Sigmoid colon (tissue), 6 donors: ENCODE measurements at regions not wholly inside any gene's neighbourhood (a gene's known extent, or its start where the extent isn't known, plus 50 kb on each side); places are given as distances from the start of the nearest gene placed in this dataset.

ENCODE experiments used
- DNase-seq: peaks from one replicate; pipeline ENCODE4 v3.0.0-alpha.2; 2019
- H3K27ac ChIP-seq, 4 donors: fragments of 200-600 bp; sonication (generic); one replicate each; pipeline ENCODE4 v1.5.1; 2016 to 2019; ENCODE audit warnings: mild to moderate bottlenecking in 1 of 4
- H3K27me3 ChIP-seq, 3 donors: fragments of 200-600 bp; sonication (generic); one replicate each; pipeline ENCODE4 v1.5.1; 2019; ENCODE audit warnings: mild to moderate bottlenecking in 1 of 3
- H3K36me3 ChIP-seq, 4 donors: fragments of 200-600 bp; sonication (generic); one replicate each; pipeline ENCODE4 v1.5.1; 2016 to 2019
- H3K4me1 ChIP-seq, 4 donors: fragments of 200-600 bp; sonication (generic); one replicate each; pipeline ENCODE4 v1.5.1; 2017 to 2019
- H3K4me3 ChIP-seq, 4 donors: fragments of 200-600 bp; sonication (generic); one replicate each; pipeline ENCODE4 v1.5.1; 2017 to 2019; ENCODE audit warnings: mild to moderate bottlenecking in 2 of 4, moderate library complexity in 1 of 4
- H3K9me3 ChIP-seq, 4 donors: fragments of 200-600 bp in 3 of 4; sonication (generic) in 3 of 4; one replicate each; pipeline versions ENCODE4 v1.5.1 to v1.6.1; 2013 to 2019
- CTCF ChIP-seq, 4 experiments: fragments of 450-650 bp in 3 of 4; fragments of 200-600 bp in 1 of 4; IDR thresholded peaks; one replicate each; pipeline ENCODE4 v1.5.1; 2016 to 2019; ENCODE audit warnings: antibody characterized with exemption in 4 of 4, mild to moderate bottlenecking in 3 of 4, moderate library complexity in 2 of 4
- EP300 ChIP-seq, 4 donors: sonication (generic); formaldehyde crosslinking; IDR thresholded peaks; one replicate each; pipeline ENCODE4 v1.6.1; 2017; ENCODE audit warnings: antibody characterized with exemption in 4 of 4
- POLR2A ChIP-seq, 2 donors: fragments of 450-650 bp; IDR thresholded peaks; one replicate each; pipeline ENCODE4 v1.6.1; 2016; ENCODE audit warnings: antibody characterized with exemption in 2 of 2, mild to moderate bottlenecking in 2 of 2, moderate library complexity in 2 of 2
- POLR2AphosphoS5 ChIP-seq, 4 donors: sonication (generic); formaldehyde crosslinking; IDR thresholded peaks; one replicate each; pipeline ENCODE4 v1.6.1; 2017; ENCODE audit warnings: antibody characterized with exemption in 4 of 4
- WGBS, 2 donors: extraction: QIAGEN DNeasy Blood & Tissue Kit; methylation state at CpG; one replicate each; pipeline ENCODE4 v1.1.7; 2013; 5-methylcytosine and 5-hydroxymethylcytosine counted together
- intact Hi-C: fragments of 100-400 bp; cut with DNase I; formaldehyde crosslinking; loops from one replicate; pipeline ENCODE4 v1.15.1; 2023
- donor health status: healthy with polysubstance abuse.
- donor health status: healthy.

DNA sequence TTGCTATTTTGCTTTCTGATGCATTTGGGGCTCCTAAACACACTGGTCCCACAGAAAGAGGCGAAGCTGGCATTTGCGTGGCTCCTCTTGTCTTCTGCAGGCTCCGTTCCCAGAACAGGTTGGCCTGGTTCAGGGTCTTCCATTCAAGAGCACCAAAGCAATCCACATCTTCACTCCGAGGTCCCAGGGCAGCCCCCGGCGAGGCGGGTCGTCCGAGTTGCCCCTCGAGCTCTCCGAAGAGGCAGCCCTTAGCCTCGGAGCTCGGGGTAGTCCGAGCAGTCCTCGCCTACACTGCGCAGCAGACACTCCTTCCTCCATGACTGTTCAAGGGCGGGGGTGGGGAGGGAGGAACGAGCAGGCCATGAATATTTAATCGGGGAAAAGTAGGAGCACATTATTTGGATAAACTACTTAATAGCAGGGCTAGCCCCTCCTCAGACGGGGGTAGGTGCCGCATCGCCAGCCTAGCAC, 321.3 kb downstream of the BLID start:
- no peak for DNase-seq
- no peak overlapping the region for H3K27ac ChIP-seq
- no peak overlapping the region for H3K4me3 ChIP-seq
- no peaks in the 10 kb centered on the region for H3K9me3 ChIP-seq
- H3K36me3 ChIP-seq: no peaks in the 10 kb centered on the region
- H3K27me3 ChIP-seq: no peaks in the 10 kb centered on the region
- WGBS, 2 donors: 89 to 91% methylated on average over 22 of the region's 22 CpGs
- TF ChIP-seq POLR2AphosphoS5 (IDR thresholded peaks at IDR 0.05) (no peak), EP300 (IDR thresholded peaks at IDR 0.05) (no peak), POLR2A (IDR thresholded peaks at IDR 0.05) (no peak), CTCF (IDR thresholded peaks at IDR 0.05) (no peak)
- peaks cover 0 to 18% (median 10%) of the 10 kb centered on the region in 4 donors for H3K4me1 ChIP-seq
- intact Hi-C loops: no loop called here

DNA sequence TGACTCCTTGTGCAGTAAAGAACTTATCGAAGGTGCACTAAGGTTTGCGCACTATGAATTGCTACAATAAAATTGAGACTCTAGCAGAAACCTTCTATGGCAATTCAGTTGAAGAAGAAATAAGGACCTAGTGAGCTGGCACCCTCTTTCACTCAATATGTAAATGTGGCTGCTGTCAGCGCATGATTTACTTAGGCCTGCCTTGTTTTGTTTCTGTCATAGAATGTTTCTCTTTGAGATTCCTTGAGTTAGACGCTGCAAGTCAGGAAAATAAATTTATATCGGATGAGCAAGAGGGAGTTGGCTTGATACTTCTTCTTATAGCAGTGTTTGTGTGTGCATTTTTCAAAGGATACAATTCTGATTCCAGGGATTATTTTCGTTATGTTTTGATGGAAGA, 322.1 kb downstream of the BLID start:
- Histone ChIP-seq H3K4me1 (peaks cover 0 to 18% (median 10%) of the 10 kb centered on the region in 4 donors), H3K9me3 (no peaks in the 10 kb centered on the region), H3K27ac (no peak overlapping the region), H3K36me3 (no peaks in the 10 kb centered on the region), H3K4me3 (no peak overlapping the region), H3K27me3 (no peaks in the 10 kb centered on the region)
- 83 to 87% methylated on average over 6 of the region's 6 CpGs for WGBS, 2 donors
- TF ChIP-seq EP300 (IDR thresholded peaks at IDR 0.05) (no peak), POLR2A (IDR thresholded peaks at IDR 0.05) (no peak)
- intact Hi-C loops: no loop called here
- no peak for DNase-seq

- Histone ChIP-seq H3K27me3 (no peaks in the 10 kb centered on the region), H3K4me3 (no peak overlapping the region), H3K9me3 (no peaks in the 10 kb centered on the region), H3K27ac (no peak overlapping the region), H3K4me1 (peaks cover 0 to 18% (median 10%) of the 10 kb centered on the region in 4 donors), H3K36me3 (no peaks in the 10 kb centered on the region)
- DNase-seq: no peak
- WGBS, 2 donors: 52 to 66% methylated on average over 4 of the region's 4 CpGs
- intact Hi-C loops: no loop called here
- no peak for TF ChIP-seq EP300 (IDR thresholded peaks at IDR 0.05)
- TF ChIP-seq POLR2A (IDR thresholded peaks at IDR 0.05): no peak
- TF ChIP-seq POLR2AphosphoS5 (IDR thresholded peaks at IDR 0.05): no peak
- no peak for TF ChIP-seq CTCF (IDR thresholded peaks at IDR 0.05)
These were observed 322.7 kb downstream of the BLID start for GRCh38 chr11:121793291-121793690.

- Histone ChIP-seq H3K27ac (no peak overlapping the region), H3K27me3 (no peaks in the 10 kb centered on the region), H3K9me3 (no peaks in the 10 kb centered on the region), H3K4me1 (peaks cover 0 to 18% (median 10%) of the 10 kb centered on the region in 4 donors), H3K36me3 (no peaks in the 10 kb centered on the region), H3K4me3 (no peak overlapping the region)
- intact Hi-C loops: no loop called here
- 80 to 88% methylated on average over 3 of the region's 3 CpGs for WGBS, 2 donors
- no peak for DNase-seq
- TF ChIP-seq POLR2A (IDR thresholded peaks at IDR 0.05) (no peak), EP300 (IDR thresholded peaks at IDR 0.05) (no peak), CTCF (IDR thresholded peaks at IDR 0.05) (no peak), POLR2AphosphoS5 (IDR thresholded peaks at IDR 0.05) (no peak)
These were observed 323.8 kb downstream of the BLID start for GRCh38 chr11:121792185-121792584.

DNA sequence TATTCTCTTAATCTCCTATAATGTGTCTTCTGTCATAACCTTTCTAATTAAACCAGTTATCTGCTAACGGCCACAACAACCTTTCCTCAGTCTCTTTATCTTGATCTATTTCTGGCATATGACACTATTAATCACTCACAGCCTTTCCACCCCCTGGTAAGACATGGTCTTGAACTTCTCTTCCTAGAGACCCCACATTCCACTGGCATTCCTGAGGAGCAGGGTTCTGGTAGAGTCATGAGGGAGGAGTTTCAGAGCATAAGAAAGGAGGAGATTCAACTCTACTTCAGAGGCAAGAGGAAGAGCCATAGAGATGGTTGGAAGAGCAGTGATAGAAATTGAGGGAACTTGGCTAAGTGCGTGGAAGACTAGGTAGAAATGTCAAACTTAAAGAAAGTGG, 325.6 kb downstream of the BLID start:
- DNase-seq: no peak
- Histone ChIP-seq H3K4me3 (no peak overlapping the region), H3K27me3 (no peaks in the 10 kb centered on the region), H3K36me3 (no peaks in the 10 kb centered on the region), H3K4me1 (peaks cover 0 to 18% (median 10%) of the 10 kb centered on the region in 4 donors), H3K27ac (no peak overlapping the region), H3K9me3 (no peaks in the 10 kb centered on the region)
- 73 to 87% methylated on average over 2 of the region's 2 CpGs for WGBS, 2 donors
- intact Hi-C loops: no loop called here
- TF ChIP-seq EP300 (IDR thresholded peaks at IDR 0.05) (no peak), POLR2AphosphoS5 (IDR thresholded peaks at IDR 0.05) (no peak), CTCF (IDR thresholded peaks at IDR 0.05) (no peak), POLR2A (IDR thresholded peaks at IDR 0.05) (no peak)
